ENCODE measurements at regions not wholly inside any gene's neighbourhood (a gene's known extent, or its start where the extent isn't known, plus 50 kb on each side); places are given as distances from the start of the nearest gene placed in this dataset.

DNA sequence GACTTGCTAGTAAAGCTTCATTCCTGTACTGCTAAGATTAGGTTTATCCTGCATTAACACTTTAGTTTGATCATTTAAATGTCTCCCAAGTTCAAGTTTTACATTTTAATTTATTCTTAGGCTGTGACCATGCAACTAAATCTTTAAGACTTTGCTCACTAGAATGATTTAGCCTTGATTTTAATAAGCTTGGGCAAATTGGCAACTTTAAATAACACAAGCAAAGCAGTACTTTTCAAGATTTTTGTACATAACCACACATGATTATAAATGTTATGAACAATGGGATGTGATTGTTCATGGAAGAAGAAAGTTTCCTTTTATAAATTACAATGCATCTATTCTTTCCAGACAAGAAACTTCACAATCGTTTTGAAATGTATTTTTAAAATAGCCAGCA is 948.0 kb upstream of the EPHA7 start:
- no peak for ATAC-seq (ENCODE audit: low FRiP score)
- no peak for TF ChIP-seq CTCF (IDR thresholded peaks at IDR 0.05)
- no peak for DNase-seq (ENCODE audit: low spot score)

DNA sequence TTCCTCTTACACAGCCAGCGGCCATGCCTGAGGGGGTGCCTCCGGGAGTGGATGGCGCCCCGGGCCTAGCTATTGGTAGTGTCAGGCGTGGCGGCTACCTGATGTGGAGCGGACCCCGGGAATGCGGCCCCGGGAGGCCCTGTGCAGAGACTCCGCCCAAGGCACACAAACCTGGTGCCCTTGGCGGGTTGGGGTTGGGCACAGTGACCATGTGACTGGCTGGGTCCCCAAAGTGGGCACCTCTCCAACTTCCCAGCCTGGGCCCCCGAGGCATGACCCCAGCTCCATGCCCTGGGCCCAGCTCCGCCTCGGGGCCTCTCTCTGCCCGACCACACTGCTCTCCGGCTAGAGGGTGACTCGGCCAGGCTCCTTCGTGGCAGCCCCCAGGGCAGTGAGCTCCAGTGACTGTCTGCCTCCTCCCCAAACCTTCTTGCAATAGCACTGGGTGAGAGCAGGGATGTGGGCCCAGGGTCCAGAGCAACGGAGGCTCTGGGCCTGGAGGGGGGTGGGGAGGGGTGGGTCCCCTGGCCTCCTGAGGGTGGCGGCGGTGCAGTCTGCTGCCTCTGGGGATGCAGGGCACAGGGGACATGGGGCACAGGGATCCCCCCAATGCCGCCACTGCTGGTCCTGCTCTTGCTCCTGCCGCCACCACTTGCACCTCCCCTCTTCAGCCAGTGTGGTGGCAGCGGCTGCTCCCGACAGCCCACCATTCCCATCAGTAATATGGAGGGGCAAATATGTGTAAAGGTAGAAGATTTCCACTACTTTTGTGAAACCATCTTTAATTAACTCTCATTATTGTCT is 942.9 kb upstream of the EPHA7 start:
- DNase-seq (ENCODE audit: low spot score) (no peak), ATAC-seq (ENCODE audit: low FRiP score) (no peak)

DNA sequence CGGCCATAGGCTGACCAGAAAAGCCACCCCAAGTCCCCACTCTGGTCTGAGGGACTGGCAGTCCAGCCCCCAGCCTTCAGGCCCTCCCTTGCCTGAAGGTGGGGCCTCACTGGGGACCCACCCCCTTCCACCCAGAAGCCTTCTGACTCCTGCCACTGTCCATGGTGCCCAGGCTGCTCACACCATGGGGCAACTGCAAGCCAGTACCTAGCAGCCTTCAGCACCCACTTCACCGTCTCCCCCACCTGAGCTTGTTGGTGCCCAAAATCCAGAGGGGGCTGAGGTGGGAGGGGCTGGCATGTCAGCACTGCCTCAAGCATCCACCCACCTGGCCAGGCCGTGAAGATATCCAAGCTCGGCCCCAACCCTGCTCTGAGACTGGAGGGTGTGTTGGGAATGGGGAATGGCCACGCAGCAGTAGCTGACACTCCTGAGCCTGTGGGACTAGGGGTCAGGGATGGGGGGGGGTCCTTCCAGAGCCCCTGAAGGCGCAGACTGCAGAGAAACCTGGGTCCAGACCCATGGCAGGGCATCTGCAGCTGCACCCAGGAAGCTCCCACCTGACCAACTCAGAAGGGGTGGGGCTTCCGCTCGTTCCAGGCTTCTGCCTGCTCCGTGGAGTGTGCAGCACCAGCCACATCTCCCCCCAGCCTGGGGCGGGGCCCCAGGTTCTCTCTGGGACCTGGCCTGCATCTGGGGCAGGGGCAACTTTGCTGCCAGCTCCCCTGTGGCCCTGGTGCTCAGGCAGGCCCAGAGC is 942.1 kb upstream of the EPHA7 start:
- DNase-seq (ENCODE audit: low spot score) (no peak), ATAC-seq (ENCODE audit: low FRiP score) (no peak)
- TF ChIP-seq CTCF (IDR thresholded peaks at IDR 0.05): no peak

More for the DNA sequence above, 942.9 kb upstream of the EPHA7 start:
- no peak for TF ChIP-seq CTCF (IDR thresholded peaks at IDR 0.05)

DNA sequence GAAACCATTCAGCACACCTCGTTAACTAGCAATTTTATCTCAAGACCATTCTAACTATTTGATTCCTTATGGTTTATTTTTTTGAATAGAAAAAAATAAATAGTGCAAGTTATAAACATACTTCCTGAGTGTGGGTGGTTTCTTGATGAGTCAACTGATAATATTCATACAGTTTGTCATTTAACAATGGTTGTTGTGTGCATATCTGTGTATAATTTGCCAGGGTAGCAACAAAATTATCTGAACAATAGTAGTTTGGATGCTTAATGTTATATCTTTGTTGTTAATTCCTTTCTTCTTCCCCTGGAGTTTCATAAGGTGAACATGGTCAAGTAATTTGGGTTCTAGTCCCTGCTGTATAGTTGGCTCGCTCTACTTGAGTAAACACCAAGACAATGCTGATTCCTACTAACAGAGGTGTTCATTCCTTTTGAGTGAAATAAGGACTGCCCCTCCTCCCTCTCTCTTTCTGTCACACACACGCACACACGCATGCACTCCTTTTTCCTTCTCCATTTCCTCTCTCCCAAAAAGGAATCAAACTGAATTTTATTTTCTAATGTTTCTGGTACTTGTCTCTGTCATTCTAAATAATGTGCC is 938.1 kb upstream of the EPHA7 start:
- DNase-seq (ENCODE audit: low spot score): no peak
- ATAC-seq (ENCODE audit: low FRiP score): no peak
- TF ChIP-seq CTCF (IDR thresholded peaks at IDR 0.05): no peak

- TF ChIP-seq CTCF (IDR thresholded peaks at IDR 0.05): no peak
- DNase-seq (ENCODE audit: low spot score) (no peak), ATAC-seq (ENCODE audit: low FRiP score) (no peak)
These were observed 931.5 kb upstream of the EPHA7 start for GRCh38 chr6:94350833-94351232.

- no peak for ATAC-seq (ENCODE audit: low FRiP score)
These were observed 929.9 kb upstream of the EPHA7 start for GRCh38 chr6:94349227-94349626.

More at GRCh38 chr6:94349227-94349626, 929.9 kb upstream of the EPHA7 start:
- DNase-seq (ENCODE audit: low spot score): no peak
- TF ChIP-seq CTCF (IDR thresholded peaks at IDR 0.05): no peak
